ENCODE measurements at regions not wholly inside any gene's neighbourhood (a gene's known extent, or its start where the extent isn't known, plus 50 kb on each side); places are given as distances from the start of the nearest gene placed in this dataset. TPM values are rescaled to one million over a fixed set of nuclear protein-coding genes. Genes with fewer than 3 reads are reported as not detected.

DNA sequence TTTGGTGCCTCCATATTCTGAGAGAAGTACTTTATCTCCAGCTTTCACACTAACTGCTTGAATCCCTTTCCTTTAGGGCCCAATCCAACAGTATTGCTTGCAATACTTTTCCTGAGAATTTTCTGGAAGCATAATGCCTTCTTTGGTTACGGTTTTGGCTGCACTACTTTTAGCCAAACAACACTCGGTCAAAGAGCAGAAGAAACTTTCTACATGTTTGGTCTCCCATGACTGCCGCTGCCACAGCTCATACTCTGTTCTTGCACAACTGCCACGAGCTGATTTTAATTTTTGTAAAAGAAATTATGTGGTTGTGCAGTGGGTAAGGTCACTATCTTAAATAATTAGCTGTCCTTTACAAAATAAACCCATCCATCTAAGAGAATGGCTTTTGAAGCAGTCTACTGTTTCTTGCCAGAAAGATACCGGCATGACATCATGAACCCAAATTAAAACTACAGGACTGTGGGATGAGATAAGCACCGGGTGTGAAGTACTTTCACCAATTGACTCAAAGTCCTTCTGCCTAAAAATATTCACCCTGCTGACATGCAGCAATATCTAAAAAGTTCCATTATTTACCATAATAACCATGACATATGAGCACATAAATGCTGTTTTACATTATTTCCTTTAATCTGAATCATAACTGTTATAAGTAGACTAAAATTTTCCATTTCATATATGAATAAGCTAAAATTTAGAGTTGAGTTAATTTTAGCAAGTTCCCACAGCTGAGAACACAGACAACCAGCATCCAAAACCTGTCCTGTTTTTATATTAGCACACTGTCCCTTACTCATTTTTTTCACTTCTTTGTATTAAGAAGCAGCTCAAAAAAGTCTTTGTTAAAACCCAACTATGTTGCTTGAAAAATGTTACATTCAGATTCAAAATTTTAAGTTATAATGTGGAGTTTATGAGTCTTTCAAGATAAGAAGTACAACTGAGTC lies 1154.3 kb downstream of the EPHA3 start:
- Histone ChIP-seq H3K9me3 (ENCODE audit: low read depth) (no peaks in the 10 kb centered on the region), H3K4me3 (no peak overlapping the region), H3K4me2 (no peak overlapping the region), H3K27ac (no peak overlapping the region), H3K27me3 (no peaks in the 10 kb centered on the region), H3F3A (ENCODE audit: low read depth) (no peaks in the 10 kb centered on the region), H4K20me1 (ENCODE audit: low read depth) (no peaks in the 10 kb centered on the region), H3K79me2 (ENCODE audit: low read depth) (no peaks in the 10 kb centered on the region), H2AFZ (replicated peaks) (no peak overlapping the region), H3K9ac (no peak overlapping the region), H3K36me3 (no peaks in the 10 kb centered on the region), H3K4me1 (no peaks in the 10 kb centered on the region)
- DNase-seq (ENCODE audit: low spot score): no peak
- Mint-ChIP-seq H3K9me3 (peaks cover 27% of the 10 kb centered on the region), H3K36me3 (no peaks in the 10 kb centered on the region), H3K4me3 (no peak overlapping the region), H3K27me3 (ENCODE audit: insufficient read depth, low read depth) (no peaks in the 10 kb centered on the region), H3K4me1 (no peaks in the 10 kb centered on the region), H3K27ac (no peak overlapping the region)
- no peak for TF ChIP-seq EZH2 (IDR thresholded peaks at IDR 0.05)
- TF ChIP-seq EZH2phosphoT487 (IDR thresholded peaks at IDR 0.05): no peak

Small RNA genes in the stretch of these regions (small RNA-seq; reads per million reads assigned to genes)
- gene HSPE1P19 (not detected), gene RF00012 (not detected), gene RNU6-712P (not detected)

Data from neural progenitor cell (in vitro differentiated cells).